Adrenal gland (tissue), 9 donors: ENCODE measurements at regions not wholly inside any gene's neighbourhood (a gene's known extent, or its start where the extent isn't known, plus 50 kb on each side); places are given as distances from the start of the nearest gene placed in this dataset.

Experiments
- DNase-seq, 7 donors: peaks; one replicate each; pipeline ENCODE4 v3.0.0-alpha.2; 2019 to 2020
- H3K27ac ChIP-seq, 5 donors: fragments of 200-600 bp; sonication (generic) in 4 of 5; 1 replicate in 3 of 5; 2 replicates in 2 of 5; pipeline versions ENCODE4 v1.5.1 to v1.8.0; 2016 to 2020; ENCODE audit warnings: mild to moderate bottlenecking in 1 of 5
- H3K27me3 ChIP-seq: fragments of 200-600 bp; 2 replicates; pipeline ENCODE4 v1.8.0; 2021
- H3K36me3 ChIP-seq, 2 donors: fragments of 200-600 bp; replicated peaks in 1 of 2; 1 replicate in 1 of 2; 2 replicates in 1 of 2; pipeline versions ENCODE4 v1.5.1 to v1.8.0; 2018 to 2022
- H3K4me1 ChIP-seq, 2 donors: fragments of 200-600 bp; replicated peaks in 1 of 2; 1 replicate in 1 of 2; 2 replicates in 1 of 2; pipeline versions ENCODE4 v1.5.1 to v1.8.0; 2018 to 2021
- H3K4me3 ChIP-seq, 4 donors: fragments of 200-600 bp; sonication (generic) in 3 of 4; one replicate each; pipeline ENCODE4 v1.5.1; 2016 to 2018
- H3K9me3 ChIP-seq, 3 donors: fragments of 200-600 bp; sonication (generic) in 1 of 3; replicated peaks in 1 of 3; 1 replicate in 2 of 3; 2 replicates in 1 of 3; pipeline versions ENCODE4 v1.5.1 to v1.8.0; 2016 to 2021
- POLR2A ChIP-seq, 2 donors: fragments of 450-650 bp; IDR thresholded peaks; one replicate each; pipeline ENCODE4 v1.6.1; 2017; ENCODE audit warnings: antibody characterized with exemption in 2 of 2, mild to moderate bottlenecking in 2 of 2, moderate library complexity in 1 of 2
- WGBS, 4 donors: extraction: QIAGEN DNeasy Blood & Tissue Kit in 2 of 4; methylation state at CpG; one replicate each; pipeline versions ENCODE4 v1.1.5 to v1.1.7; 2013 to 2017; 5-methylcytosine and 5-hydroxymethylcytosine counted together
- intact Hi-C, 2 donors: fragments of 100-400 bp; cut with DNase I; formaldehyde crosslinking; loops; one replicate each; pipeline versions ENCODE4 v1.14.1 to v1.15.0; 2022 to 2023
- TF ChIP-seq, protein P1 (sequence below), 6 experiments: fragments of 450-650 bp in 4 of 6; fragments of 200-600 bp in 2 of 6; sonication (generic) in 1 of 6; IDR thresholded peaks; 1 replicate in 5 of 6; 2 replicates in 1 of 6; pipeline versions ENCODE4 v1.5.1 to v1.8.0; 2016 to 2021; ENCODE audit warnings: antibody characterized with exemption in 6 of 6, mild to moderate bottlenecking in 2 of 6, moderate library complexity in 1 of 6
- donor health status: healthy with polysubstance abuse.
- donor health status: Bipolar disorder and iron deficiency.
- donor health status: DM: yes; HTN: yes; CAD: no.
- donor health status: DM: no; HTN: no; CAD: no.
- donor health status: DM: no; HTN: no; CAD: no.

DNA sequence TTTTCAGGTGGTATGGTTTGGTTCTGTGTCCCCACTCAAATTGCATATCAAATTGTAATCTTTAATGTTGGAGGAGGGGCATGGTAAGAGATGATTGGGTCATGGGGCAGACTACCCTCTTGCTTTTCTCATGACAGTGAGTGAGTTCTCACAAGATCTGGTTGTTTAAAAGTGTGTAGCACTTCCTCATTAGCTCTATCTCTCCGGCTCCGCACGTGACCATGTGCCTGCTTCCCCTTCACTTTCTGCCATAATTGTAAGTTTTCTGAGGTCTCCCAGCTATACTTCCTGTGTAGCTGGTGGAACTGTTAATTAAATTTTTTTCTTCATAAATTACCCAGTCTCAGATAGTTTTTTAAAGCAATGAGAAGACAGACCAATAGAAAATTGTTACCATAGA lies 843.2 kb downstream of the AMY1C start:
- Histone ChIP-seq H3K4me3 (no peak overlapping the region), H3K9me3 (no peaks in the 10 kb centered on the region), H3K27me3 (no peaks in the 10 kb centered on the region), H3K4me1 (no peaks in the 10 kb centered on the region), H3K36me3 (no peaks in the 10 kb centered on the region), H3K27ac (no peak overlapping the region)
- 67 to 86% (median 83%) methylated on average over 3 of the region's 3 CpGs for WGBS, 4 donors
- TF ChIP-seq, protein P1, sequence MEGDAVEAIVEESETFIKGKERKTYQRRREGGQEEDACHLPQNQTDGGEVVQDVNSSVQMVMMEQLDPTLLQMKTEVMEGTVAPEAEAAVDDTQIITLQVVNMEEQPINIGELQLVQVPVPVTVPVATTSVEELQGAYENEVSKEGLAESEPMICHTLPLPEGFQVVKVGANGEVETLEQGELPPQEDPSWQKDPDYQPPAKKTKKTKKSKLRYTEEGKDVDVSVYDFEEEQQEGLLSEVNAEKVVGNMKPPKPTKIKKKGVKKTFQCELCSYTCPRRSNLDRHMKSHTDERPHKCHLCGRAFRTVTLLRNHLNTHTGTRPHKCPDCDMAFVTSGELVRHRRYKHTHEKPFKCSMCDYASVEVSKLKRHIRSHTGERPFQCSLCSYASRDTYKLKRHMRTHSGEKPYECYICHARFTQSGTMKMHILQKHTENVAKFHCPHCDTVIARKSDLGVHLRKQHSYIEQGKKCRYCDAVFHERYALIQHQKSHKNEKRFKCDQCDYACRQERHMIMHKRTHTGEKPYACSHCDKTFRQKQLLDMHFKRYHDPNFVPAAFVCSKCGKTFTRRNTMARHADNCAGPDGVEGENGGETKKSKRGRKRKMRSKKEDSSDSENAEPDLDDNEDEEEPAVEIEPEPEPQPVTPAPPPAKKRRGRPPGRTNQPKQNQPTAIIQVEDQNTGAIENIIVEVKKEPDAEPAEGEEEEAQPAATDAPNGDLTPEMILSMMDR (IDR thresholded peaks at IDR 0.05), result no peak
- TF ChIP-seq POLR2A (IDR thresholded peaks at IDR 0.05), result no peak
- no peak for DNase-seq
- intact Hi-C loops, result no loop called here

DNA sequence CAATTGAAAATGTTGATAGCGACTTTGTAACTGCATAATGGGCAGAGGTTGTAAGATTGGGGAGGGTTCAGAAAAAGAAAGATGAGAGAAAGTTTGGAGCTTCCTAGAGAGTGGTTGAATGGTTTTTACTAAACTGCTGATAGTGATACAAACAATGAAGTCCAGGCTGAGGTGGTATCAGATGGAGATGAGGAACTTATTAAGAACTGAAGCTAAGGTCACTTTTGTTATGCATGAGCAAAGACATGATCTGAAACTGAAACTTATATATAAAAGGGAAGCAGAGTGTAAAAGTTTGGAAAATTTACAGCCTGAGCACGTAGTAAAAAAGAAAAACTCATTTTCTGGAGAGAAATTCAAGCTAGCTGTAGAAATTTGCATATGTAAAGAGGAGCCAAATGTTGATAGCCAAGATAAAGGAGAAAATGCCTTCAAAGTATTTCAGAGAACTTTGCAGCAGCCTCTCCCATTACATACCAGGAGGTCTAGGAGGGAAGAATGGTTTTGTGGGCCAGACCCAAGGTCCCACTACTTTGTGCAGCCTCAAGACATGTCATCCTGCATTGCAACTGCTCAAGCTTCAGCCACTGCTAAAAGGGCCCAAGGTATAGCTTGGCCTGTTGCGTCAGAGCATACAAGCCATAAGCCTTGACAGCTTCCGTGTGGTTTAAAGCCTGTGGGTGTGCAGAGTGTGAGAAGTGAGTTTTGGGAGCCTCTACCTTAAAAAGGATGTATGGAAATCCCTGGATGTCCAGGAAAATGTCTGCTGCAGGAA lies 843.9 kb downstream of the AMY1C start:
- H3K9me3 ChIP-seq, result no peaks in the 10 kb centered on the region
- intact Hi-C loops, result no loop called here
- H3K27me3 ChIP-seq, result no peaks in the 10 kb centered on the region
- H3K4me1 ChIP-seq, result no peaks in the 10 kb centered on the region
- H3K4me3 ChIP-seq, result no peak overlapping the region
- DNase-seq, result no peak
- WGBS, 4 donors, result 61 to 69% (median 62%) methylated on average over 4 of the region's 4 CpGs
- H3K27ac ChIP-seq, result no peak overlapping the region
- TF ChIP-seq, protein P1 (IDR thresholded peaks at IDR 0.05), result no peak
- TF ChIP-seq POLR2A (IDR thresholded peaks at IDR 0.05), result no peak
- H3K36me3 ChIP-seq, result no peaks in the 10 kb centered on the region

DNA sequence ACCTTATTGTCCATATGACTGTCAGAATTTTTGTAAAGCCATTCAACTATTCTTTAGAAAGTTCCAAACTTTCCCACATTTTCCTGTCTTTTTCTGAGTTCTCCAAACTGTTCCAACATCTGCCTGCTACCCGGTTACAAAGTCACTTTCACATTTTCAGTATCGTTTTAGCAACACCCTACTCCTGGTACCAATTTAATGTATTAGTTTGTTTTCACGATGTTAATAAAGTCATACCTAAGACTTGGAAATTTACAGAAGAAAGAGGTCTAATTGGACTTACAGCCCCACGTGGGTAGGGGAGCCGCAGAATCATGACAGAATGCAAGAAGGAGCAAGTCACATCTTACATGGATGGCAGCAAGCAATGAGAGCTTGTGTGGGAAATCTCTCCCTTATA lies 867.8 kb downstream of the AMY1C start:
- Histone ChIP-seq H3K36me3 (no peaks in the 10 kb centered on the region), H3K27me3 (no peaks in the 10 kb centered on the region), H3K27ac (no peak overlapping the region), H3K9me3 (no peaks in the 10 kb centered on the region), H3K4me3 (no peak overlapping the region), H3K4me1 (no peaks in the 10 kb centered on the region)
- intact Hi-C loops, result no loop called here
- WGBS, 4 donors, result 84 to 88% (median 84%) methylated on average over 5 of the region's 5 CpGs
- DNase-seq, result no peak
- TF ChIP-seq POLR2A (IDR thresholded peaks at IDR 0.05), result no peak
- TF ChIP-seq, protein P1 (IDR thresholded peaks at IDR 0.05), result no peak

DNA sequence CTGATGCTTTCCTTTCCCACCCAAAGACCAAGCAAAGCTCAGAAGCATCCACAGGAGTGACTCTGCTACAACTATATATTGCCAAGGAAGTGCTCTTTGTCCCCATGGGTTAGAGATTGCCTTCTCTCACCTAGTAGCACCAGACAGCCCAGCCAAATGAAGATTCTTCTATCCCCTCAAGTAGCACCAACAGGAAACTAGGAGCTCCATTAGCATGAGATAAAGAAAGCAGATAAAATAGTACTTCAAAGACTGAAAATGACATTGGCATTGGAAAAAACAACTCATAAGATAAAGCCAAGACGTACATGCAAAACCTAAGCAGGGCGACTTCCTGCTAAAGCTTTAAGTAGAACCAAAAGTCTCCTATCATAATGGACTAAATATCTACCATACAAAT lies 871.5 kb downstream of the AMY1C start:
- Histone ChIP-seq H3K36me3 (no peaks in the 10 kb centered on the region), H3K27ac (no peak overlapping the region), H3K9me3 (no peaks in the 10 kb centered on the region), H3K4me3 (no peak overlapping the region), H3K27me3 (no peaks in the 10 kb centered on the region), H3K4me1 (no peaks in the 10 kb centered on the region)
- 56 to 85% (median 63%) methylated on average over 2 of the region's 2 CpGs for WGBS, 4 donors
- no peak for TF ChIP-seq POLR2A (IDR thresholded peaks at IDR 0.05)
- TF ChIP-seq, protein P1 (IDR thresholded peaks at IDR 0.05), result no peak
- intact Hi-C loops, result no loop called here
- DNase-seq, result no peak
